HG03432 (cell line): ENCODE measurements at regions not wholly inside any gene's neighbourhood (a gene's known extent, or its start where the extent isn't known, plus 50 kb on each side); places are given as distances from the start of the nearest gene placed in this dataset.

Experiments
- ATAC-seq: cut with Tn5 transposase; IDR thresholded peaks from one replicate; pipeline ENCODE4 v1.9.1; 2021; ENCODE audit warnings: mild to moderate bottlenecking, moderate library complexity; ENCODE audit not compliant: unreplicated experiment

GRCh38 chr18:66759050-66759828 is 155.3 kb upstream of the CDH19 start:
- no peak for ATAC-seq

GRCh38 chr18:66757946-66758345 is 154.1 kb upstream of the CDH19 start:
- no peak for ATAC-seq

GRCh38 chr18:66754335-66754734 is 150.4 kb upstream of the CDH19 start:
- ATAC-seq, result no peak

GRCh38 chr18:66752733-66753132 is 148.8 kb upstream of the CDH19 start:
- no peak for ATAC-seq

DNA sequence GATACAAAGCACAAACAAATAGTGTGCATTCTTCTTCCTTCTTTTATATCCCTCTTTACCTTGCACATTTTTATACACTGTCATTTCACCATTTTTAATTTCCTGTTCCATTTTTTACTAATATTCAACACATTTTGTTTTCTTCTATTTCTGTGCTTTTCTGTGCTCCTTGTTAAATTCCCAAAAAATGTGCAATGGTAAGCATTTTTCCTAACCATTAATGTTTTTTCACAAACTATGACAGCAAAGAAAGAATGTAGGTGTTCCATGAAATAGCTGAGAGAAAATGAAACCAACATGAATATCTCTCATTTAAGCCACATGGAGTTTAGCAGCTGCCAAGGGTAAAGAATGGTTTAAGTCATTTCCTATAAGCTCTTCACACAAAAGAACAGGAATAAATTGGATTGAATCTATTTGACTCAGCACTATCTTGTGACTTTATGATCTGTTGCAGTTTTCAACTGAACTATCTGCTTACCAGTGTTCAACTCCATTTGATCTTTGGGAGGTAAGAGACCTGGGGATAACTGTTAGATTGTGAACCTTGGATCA is 145.7 kb upstream of the CDH19 start:
- no peak for ATAC-seq

DNA sequence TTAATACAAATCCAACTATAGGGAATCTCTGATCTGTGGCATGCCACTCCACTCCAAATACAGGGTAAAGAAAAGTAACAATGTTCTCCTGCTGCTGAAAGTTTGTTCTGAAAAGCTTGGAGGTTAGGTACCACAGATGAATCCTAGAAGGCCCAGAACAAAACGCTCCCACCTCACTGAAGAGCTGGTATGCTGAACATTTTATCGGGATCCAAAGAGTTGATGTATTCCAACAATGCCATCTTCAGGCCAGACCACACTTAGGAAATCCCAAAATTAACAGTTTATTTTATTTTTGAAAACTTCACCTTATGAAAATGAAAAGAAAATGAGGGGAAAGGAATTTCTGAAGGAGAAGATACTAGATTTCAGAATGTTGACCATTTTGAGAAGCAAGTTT is 145.1 kb upstream of the CDH19 start:
- no peak for ATAC-seq

GRCh38 chr18:66742832-66743231 is 138.9 kb upstream of the CDH19 start:
- no peak for ATAC-seq

GRCh38 chr18:66735933-66736332 is 132.0 kb upstream of the CDH19 start:
- no peak for ATAC-seq

- ATAC-seq, result no peak
These were observed 130.6 kb upstream of the CDH19 start for GRCh38 chr18:66734451-66734850.

DNA sequence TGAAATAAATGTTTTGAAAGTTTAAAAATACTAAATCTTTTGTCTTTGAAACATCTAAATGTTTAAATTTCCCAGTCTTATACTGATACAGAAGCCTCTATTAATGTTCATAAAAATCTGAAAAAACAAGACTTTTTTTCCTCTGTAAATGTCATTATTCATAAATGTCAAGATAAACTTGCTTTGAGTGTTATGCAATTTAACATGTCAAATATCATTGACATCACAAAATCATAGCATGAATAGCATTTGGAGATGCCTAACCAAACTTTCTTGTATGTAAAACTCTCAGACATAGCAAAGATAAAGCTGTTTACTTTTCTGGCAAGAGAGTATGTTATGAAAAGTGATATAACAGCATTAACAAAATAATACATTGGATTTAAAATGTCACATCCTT is 128.0 kb upstream of the CDH19 start:
- ATAC-seq, result no peak

DNA sequence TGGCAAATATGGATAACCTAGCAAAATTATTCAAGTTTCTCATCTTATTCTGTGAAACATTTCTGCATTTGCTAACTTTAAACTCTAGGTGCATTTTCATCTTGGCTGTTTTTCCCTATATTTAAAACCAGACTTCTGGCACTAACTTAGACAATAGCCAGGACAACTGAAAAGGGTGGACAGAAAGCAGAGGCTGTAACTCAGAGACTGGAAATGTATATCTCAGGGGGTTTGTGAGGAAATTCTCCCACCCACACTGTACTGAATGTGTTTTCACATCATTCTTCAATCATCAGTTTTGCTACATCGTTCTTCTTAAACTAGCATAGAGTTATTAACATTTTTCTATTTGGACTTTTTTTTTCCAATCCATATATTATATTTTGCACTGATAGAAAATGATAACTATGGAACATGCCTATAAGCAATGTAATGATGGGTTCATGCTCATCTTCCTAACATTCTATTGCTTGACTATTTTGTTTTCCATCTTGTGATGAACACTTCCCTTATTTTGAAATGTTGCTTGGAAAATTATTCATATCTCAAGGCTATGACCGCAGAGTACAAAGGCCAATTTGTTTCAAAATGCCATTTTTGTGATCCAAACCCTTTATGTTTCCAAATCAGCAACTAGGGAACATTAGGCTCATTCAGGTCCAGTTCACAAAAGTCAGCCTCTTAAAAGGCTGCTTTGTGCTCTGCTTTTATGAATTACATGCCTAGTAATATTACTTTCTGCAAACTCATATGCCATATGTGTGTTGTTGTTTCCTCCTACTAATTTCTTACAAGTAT is 125.8 kb upstream of the CDH19 start:
- ATAC-seq, result no peak

DNA sequence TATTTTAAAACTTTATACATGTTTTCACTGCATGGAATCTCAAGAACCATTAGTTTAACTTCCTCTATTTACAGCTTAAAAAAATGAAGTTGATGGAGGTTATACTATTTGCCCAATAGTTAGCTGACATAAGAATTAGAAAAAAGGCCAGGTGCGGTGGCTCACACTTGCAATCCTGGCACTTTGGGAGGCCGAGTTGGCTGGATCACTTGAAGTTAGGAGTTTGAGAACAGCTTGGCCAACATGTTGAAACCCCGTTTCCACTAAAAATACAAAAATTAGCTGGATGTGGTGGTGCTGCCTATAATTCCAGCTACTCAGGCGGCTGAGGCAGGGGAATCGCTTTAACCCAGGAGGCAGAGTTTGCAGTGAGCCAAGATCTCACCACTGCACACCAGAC is 125.1 kb upstream of the CDH19 start:
- ATAC-seq, result no peak

DNA sequence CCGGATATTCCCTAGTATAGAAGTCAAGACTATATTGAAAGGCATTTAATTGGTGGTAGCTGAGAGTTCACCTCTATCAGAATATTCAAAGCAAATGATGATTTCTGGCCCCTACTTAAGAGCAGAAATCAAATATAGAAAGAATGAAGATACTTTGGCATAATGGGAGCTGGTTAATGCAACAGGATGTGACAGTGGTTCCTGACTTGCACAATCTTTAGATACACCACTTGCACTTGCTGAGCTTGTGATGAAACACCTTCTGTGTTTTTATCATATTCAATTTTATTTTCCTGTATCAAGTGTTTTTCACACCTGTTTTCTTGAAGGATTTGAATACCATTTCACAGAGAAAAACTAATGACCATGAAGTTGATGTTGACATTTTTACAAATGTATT is 124.1 kb upstream of the CDH19 start:
- no peak for ATAC-seq

DNA sequence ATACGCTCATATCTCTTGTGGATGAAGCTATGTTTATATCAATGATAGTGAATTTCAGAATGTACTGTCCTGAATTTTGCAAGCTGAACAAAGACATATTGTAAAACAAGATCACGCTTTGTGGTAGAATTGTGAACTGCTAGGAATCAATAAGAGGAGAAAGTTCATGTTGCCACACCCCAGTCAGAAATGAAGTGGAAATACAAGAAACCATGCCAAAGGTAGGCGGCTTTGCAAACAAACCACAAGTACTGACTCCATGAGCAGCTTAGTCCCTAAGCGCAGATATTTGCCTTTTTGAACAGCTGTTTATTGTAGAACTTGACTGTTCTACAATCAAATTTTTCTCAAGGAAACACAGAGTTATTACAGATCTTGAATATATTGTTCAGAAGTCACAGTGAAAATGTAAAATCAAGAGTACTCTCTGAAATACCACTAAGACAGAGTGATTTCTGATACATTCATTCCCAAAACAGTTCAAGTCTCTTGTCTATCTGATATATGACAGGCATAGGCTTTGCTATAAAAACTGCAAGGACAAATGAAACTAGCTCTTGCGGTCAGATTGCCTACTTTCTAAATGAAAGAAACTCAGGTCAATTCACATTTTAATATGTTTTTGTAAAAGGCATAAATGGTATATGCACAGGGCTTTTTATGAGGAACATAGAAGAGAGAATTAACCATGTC is 120.9 kb upstream of the CDH19 start:
- ATAC-seq, result no peak

GRCh38 chr18:66722671-66723070 is 118.8 kb upstream of the CDH19 start:
- ATAC-seq, result no peak

- no peak for ATAC-seq
These were observed 104.8 kb upstream of the CDH19 start for GRCh38 chr18:66708646-66709045.

DNA sequence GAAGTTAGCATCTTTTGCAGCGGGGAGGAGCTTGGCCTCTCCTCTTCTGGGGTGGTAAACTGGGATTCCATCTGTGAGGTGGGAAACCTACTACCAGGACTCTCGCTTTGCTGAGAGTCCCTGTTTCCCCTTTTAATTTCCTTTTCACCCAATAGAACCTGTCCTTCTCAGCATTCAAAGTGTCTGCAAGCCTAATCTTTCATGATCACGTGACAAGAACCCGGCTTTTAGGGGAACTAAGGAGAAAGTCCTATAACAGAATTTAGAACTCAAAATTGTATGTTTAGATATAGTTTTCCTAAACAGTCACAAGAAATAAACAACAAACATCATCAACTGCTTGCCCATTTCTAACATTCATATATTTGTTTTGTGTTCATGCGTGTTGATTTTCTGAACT is 103.6 kb upstream of the CDH19 start:
- no peak for ATAC-seq

GRCh38 chr18:66695281-66695680 is 91.4 kb upstream of the CDH19 start:
- ATAC-seq, result no peak

DNA sequence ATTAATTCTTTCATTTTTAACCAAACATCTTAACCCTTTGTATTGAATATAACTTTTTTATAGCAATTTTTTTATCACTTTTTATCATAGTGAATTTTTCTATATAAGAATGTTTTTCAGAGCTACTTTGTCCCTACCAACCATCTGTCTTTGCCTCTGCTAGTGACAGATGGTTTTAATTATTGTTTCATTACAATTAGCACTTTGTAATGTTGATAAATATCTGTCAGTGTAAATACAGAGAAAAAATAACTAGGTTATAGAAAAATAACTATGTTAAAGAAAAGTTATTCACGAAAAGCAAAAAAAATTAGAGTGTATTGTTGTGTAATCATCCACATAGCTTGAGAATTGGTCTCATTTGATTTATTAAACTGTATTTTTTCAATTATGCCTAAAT is 91.0 kb upstream of the CDH19 start:
- no peak for ATAC-seq

GRCh38 chr18:66687635-66688034 is 83.7 kb upstream of the CDH19 start:
- ATAC-seq, result no peak

- no peak for ATAC-seq
These were observed 79.0 kb upstream of the CDH19 start for GRCh38 chr18:66682855-66683322.
